T-helper 1 cell treated with Interleukin-12 subunit alpha and Interleukin-12 subunit beta and Interleukin-4 antibody, amounts not matched to agents 30 μg/mL and 1 μg/mL, for 36 hours (primary cell): ENCODE measurements at regions not wholly inside any gene's neighbourhood (a gene's known extent, or its start where the extent isn't known, plus 50 kb on each side); places are given as distances from the start of the nearest gene placed in this dataset.
"Not testable (repeated sequence)": the region's sequence is repeated elsewhere in the genome, so short reads cannot be mapped to it uniquely, and the experiment has no call there.

ENCODE experiments used
- H3K27ac Mint-ChIP-seq: one replicate; pipeline ENCODE4 v1.8.0; 2021; ENCODE audit warnings: mild to moderate bottlenecking, mixed read lengths
- H3K27me3 Mint-ChIP-seq: one replicate; pipeline ENCODE4 v1.8.0; 2021; ENCODE audit warnings: low read depth, mixed read lengths
- H3K36me3 Mint-ChIP-seq: one replicate; pipeline ENCODE4 v1.8.0; 2021; ENCODE audit warnings: low read depth, mixed read lengths
- H3K4me1 Mint-ChIP-seq: one replicate; pipeline ENCODE4 v1.8.0; 2021; ENCODE audit warnings: low read depth, mixed read lengths
- H3K4me3 Mint-ChIP-seq: one replicate; pipeline ENCODE4 v1.8.0; 2021; ENCODE audit warnings: mild to moderate bottlenecking, moderate library complexity, mixed read lengths
- H3K9me3 Mint-ChIP-seq: one replicate; pipeline ENCODE4 v1.8.0; 2021; ENCODE audit warnings: mixed read lengths

GRCh38 chr7:94300176-94300835, 94.4 kb upstream of the COL1A2 start:
- no peak overlapping the region for H3K4me3 Mint-ChIP-seq
- no peaks in the 10 kb centered on the region for H3K27me3 Mint-ChIP-seq
- no peak overlapping the region for H3K27ac Mint-ChIP-seq
- H3K36me3 Mint-ChIP-seq = no peaks in the 10 kb centered on the region
- no peaks in the 10 kb centered on the region for H3K9me3 Mint-ChIP-seq
- no peaks in the 10 kb centered on the region for H3K4me1 Mint-ChIP-seq

GRCh38 chr7:94301024-94301586, 93.6 kb upstream of the COL1A2 start:
- H3K27me3 Mint-ChIP-seq = no peaks in the 10 kb centered on the region
- H3K9me3 Mint-ChIP-seq = no peaks in the 10 kb centered on the region
- no peak overlapping the region for H3K27ac Mint-ChIP-seq
- no peaks in the 10 kb centered on the region for H3K36me3 Mint-ChIP-seq
- H3K4me3 Mint-ChIP-seq = no peak overlapping the region
- no peaks in the 10 kb centered on the region for H3K4me1 Mint-ChIP-seq

DNA sequence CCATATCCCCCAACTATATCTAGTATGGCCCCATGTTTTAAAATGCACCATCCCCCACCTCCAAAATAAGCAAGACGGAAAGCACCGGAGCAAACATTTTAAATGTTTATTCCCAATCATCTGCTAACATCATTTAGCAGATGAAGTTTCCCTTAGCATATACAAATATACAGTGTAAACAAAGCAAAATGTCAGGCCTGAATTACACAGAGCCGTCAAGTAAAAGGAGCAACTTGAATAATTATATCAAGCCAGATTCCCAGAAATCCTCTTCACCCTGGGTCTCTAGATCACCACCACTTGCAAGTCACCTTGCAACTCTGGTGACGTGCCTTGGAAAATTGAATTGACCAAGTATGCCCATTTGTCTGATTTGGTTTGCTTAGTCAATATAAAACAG, 91.6 kb upstream of the COL1A2 start:
- no peaks in the 10 kb centered on the region for H3K9me3 Mint-ChIP-seq
- no peak overlapping the region for H3K27ac Mint-ChIP-seq
- H3K4me3 Mint-ChIP-seq = no peak overlapping the region
- no peaks in the 10 kb centered on the region for H3K27me3 Mint-ChIP-seq
- no peaks in the 10 kb centered on the region for H3K4me1 Mint-ChIP-seq
- H3K36me3 Mint-ChIP-seq = no peaks in the 10 kb centered on the region

DNA sequence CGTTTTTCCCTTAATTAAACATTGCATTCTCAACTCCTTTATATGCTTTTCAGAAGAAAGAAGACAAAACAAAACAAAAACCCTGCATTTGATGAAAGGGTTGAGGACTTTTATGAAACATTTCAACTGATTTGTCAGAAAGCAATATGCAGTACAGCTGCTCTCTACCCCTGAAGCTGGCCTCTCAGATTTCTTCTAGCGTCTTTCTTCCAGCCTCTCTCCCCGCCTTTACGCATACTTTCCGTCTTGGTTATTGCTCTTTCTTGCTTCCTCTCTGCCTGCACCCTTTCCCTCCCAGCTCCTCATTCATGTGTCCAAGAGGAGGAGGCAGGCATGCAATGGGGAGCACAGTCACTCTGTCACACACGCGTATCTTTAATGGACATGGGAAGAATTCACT, 91.0 kb upstream of the COL1A2 start:
- Mint-ChIP-seq H3K4me3 (no peak overlapping the region), H3K27me3 (no peaks in the 10 kb centered on the region), H3K4me1 (no peaks in the 10 kb centered on the region), H3K27ac (no peak overlapping the region), H3K9me3 (no peaks in the 10 kb centered on the region), H3K36me3 (no peaks in the 10 kb centered on the region)

DNA sequence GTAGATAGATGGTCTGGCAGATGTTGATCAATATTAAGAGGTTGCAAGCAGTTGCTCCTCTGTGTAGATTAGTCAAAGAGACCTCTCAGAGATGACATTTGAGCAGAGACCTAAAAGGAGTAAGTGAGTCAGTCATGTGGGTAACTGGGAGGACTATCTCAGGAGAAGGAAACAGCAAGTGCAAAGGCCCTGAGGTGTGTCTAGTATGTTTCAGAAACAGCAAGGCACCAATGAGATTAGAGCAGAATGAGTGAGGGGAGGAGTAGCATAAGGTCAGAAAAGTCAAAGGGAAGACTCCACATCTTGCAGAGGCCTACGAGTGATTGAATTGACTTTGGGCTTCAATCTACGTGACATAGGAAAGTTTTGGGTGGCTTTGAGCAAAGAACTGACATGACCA, 89.8 kb upstream of the COL1A2 start:
- no peaks in the 10 kb centered on the region for H3K27me3 Mint-ChIP-seq
- H3K36me3 Mint-ChIP-seq = no peaks in the 10 kb centered on the region
- H3K4me1 Mint-ChIP-seq = no peaks in the 10 kb centered on the region
- no peaks in the 10 kb centered on the region for H3K9me3 Mint-ChIP-seq
- H3K4me3 Mint-ChIP-seq = no peak overlapping the region
- H3K27ac Mint-ChIP-seq = no peak overlapping the region

DNA sequence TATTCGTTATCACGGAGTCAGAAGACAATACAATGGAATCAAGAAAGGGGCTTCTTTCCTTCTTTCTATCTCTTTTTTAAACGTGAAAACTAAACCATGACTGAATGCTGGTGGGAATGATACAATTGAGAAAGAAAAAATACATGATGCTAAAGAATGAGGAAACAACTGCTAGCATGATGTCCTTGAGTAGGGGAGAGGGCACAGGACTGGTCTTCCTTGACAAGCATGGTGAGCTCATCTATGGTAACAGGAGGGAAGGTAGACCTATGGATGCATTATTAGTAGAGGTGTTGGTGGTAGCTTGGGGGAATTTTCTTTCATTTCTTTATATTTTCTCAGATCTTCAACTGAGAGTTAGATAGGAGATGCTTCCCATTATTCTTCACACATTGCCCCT, 88.9 kb upstream of the COL1A2 start:
- Mint-ChIP-seq H3K36me3 (no peaks in the 10 kb centered on the region), H3K9me3 (no peaks in the 10 kb centered on the region), H3K27ac (no peak overlapping the region), H3K4me1 (no peaks in the 10 kb centered on the region), H3K4me3 (no peak overlapping the region), H3K27me3 (no peaks in the 10 kb centered on the region)

DNA sequence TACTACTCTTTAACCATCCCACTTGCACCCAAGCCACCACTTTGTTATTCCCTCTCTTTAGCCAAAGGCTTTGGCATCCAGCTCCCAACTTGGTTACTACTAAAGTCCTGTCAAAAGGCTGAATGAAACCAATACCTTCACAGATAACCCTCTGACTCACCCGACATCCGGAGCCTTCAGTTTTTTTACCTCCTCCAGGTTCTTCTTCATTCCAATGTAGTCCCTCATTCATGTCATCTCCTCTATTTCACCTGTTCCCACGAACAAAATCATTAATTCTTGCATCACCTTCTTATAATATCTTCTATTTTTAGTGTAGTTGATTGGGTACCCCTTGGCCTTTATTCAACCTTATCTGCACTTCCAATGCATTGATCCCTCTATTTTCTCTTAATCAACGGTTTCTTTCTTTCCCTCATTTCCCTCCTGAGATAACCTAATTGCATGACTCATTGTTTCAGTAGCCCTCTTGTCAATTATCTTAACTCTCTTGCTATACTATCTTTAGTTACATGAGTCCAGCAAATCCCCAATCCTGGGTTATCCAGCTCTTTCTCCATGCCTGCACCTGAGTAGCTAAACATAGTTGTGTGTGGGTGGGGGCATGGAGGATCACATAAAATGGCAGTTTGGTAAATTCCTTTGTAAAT, 87.2 kb upstream of the COL1A2 start:
- no peaks in the 10 kb centered on the region for H3K36me3 Mint-ChIP-seq
- H3K9me3 Mint-ChIP-seq = no peaks in the 10 kb centered on the region
- H3K27ac Mint-ChIP-seq = no peak overlapping the region
- no peak overlapping the region for H3K4me3 Mint-ChIP-seq
- H3K4me1 Mint-ChIP-seq = no peaks in the 10 kb centered on the region
- no peaks in the 10 kb centered on the region for H3K27me3 Mint-ChIP-seq

DNA sequence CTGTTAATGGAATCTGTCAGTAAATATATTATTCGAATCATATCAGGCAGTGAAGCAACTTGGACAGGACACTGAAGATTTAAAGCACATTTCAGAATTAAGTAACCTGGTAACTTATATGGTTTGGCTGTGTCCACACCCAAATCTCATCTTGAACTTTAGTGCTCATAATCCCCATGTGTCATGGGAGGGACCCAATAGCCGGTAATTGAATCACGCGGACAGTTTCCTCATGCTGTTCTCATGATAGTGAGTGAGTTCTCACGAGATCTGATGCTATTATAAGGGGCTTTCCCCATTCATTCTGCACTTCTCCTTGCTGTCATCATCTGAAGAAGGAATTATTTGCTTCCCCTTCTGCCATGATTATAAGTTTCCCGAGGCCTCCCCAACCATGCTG, 83.2 kb upstream of the COL1A2 start:
- H3K4me1 Mint-ChIP-seq = no peaks in the 10 kb centered on the region
- no peaks in the 10 kb centered on the region for H3K36me3 Mint-ChIP-seq
- no peak overlapping the region for H3K27ac Mint-ChIP-seq
- no peak overlapping the region for H3K4me3 Mint-ChIP-seq
- H3K9me3 Mint-ChIP-seq = no peaks in the 10 kb centered on the region
- H3K27me3 Mint-ChIP-seq = no peaks in the 10 kb centered on the region

DNA sequence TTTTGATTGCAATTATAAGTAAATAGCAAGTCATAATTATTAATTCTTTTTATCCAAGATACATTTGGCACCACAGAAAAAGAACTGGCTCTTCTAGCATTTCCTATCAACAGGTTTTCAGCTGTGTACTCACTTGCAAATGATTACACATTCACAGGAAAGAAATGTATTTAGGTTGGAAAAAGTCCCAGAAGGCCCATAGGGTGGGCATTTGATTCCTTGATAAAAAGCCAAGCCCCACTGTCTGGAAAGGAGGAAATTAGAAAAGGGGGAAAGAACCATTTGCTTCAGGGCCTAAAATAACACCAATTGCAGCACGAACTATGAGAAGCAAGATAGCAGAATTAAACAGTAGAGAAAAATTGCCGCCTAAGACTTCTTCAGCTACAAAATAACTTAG, 80.8 kb upstream of the COL1A2 start:
- Mint-ChIP-seq H3K9me3 (no peaks in the 10 kb centered on the region), H3K36me3 (no peaks in the 10 kb centered on the region), H3K27ac (no peak overlapping the region), H3K27me3 (no peaks in the 10 kb centered on the region), H3K4me1 (no peaks in the 10 kb centered on the region), H3K4me3 (no peak overlapping the region)

- Mint-ChIP-seq H3K27me3 (no peaks in the 10 kb centered on the region), H3K4me1 (no peaks in the 10 kb centered on the region), H3K4me3 (no peak overlapping the region), H3K9me3 (no peaks in the 10 kb centered on the region), H3K36me3 (no peaks in the 10 kb centered on the region), H3K27ac (no peak overlapping the region)
These were observed 80.0 kb upstream of the COL1A2 start for GRCh38 chr7:94314413-94315410.

DNA sequence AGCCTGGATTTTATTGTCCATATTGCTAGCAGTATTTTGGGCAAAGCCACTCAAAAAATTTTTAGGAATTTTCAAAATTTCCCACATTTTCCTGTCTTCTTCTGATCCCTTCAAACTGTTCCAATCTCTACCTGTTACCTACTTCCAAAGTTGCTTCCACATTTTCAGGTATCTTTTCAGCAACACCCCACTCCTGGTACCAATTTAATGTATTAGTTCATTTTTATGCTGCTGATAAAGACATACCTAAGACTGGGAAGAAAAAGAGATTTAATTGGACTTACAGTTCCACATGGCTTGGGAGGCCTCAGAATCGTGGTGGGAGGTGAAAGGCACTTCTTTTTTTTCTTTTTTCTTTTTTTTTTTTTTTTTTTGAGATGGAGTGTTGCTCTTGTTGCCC, 73.6 kb upstream of the COL1A2 start:
- H3K27me3 Mint-ChIP-seq, H3K27ac Mint-ChIP-seq, H3K4me3 Mint-ChIP-seq, H3K36me3 Mint-ChIP-seq, H3K4me1 Mint-ChIP-seq: not testable (repeated sequence)
- peaks cover 19% of the 10 kb centered on the region for H3K9me3 Mint-ChIP-seq

DNA sequence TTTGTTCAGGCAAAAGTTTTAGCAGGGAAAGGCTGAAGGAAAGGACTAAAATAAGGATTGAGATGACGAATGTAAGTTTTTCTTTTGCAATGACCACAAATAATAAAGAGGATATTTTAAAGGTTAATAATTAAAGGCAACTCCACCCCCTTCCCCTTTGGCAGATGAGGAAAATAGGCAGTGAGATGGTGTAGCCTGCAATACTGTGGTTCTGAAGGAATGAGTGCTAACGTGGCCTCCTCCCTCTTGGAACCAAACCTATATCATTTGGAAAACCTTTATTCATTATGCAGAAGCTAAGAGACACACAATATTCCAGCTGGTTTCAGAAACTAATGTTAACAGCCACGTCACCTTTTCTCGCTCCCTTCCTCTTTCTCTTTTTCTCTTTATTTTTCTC, 70.9 kb upstream of the COL1A2 start:
- Mint-ChIP-seq H3K27me3 (no peaks in the 10 kb centered on the region), H3K4me1 (no peaks in the 10 kb centered on the region), H3K36me3 (no peaks in the 10 kb centered on the region), H3K9me3 (peaks cover 27% of the 10 kb centered on the region), H3K4me3 (no peak overlapping the region), H3K27ac (no peak overlapping the region)

DNA sequence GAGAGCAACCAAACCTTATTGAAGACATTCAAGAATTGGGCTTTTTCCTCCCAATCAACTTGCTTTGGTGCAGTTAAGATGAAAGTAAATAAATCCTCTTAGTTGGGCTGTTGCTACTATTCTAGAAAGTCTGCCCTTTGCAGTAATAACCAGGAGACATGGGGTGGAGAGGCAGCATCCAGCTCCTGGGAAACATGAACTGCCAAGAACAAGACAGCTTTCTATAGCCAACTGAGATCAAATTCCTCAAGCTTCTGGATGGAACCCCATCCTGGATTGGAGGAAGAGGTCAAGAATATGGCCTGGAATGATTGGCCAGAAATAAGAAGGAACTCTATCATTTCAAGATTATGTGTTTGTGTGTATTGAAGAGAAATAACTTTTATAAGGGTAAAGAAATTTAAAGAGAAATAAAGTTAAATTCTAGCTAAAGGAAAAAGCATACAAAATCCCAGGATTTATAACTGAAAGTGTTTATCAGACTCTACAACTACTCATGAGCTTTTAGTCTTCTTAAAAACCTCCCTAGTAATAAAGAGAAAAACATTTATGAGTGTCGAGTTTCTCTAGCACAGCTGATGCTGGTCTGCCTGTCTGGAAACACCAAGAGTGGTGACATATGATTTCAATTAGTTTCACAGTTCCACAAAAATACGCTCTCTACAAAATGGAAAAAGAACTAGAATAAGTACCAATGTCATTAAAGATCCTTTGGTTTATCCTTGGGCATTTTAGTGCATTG, 70.1 kb upstream of the COL1A2 start:
- Mint-ChIP-seq H3K36me3 (no peaks in the 10 kb centered on the region), H3K27me3 (no peaks in the 10 kb centered on the region), H3K4me1 (no peaks in the 10 kb centered on the region), H3K27ac (no peak overlapping the region), H3K9me3 (peaks cover 27% of the 10 kb centered on the region), H3K4me3 (no peak overlapping the region)

DNA sequence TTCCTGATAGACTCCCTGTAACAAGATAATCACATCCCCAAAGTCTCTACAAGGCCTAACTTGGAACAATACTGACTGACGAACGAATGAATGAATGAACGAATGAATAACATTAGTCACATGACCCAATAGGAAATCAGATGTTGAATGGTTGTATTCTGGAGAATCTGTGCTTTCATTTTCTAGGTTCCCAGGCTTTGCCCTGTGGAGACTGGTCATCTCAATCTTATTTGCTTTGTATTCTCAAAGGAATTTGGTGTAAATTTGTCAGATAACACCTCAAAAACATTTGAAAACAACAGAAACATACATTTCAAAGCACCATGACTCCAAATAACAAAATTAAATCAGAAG, 69.6 kb upstream of the COL1A2 start:
- H3K36me3 Mint-ChIP-seq = no peaks in the 10 kb centered on the region
- H3K4me1 Mint-ChIP-seq = no peaks in the 10 kb centered on the region
- H3K27ac Mint-ChIP-seq = no peak overlapping the region
- H3K27me3 Mint-ChIP-seq = no peaks in the 10 kb centered on the region
- peaks cover 27% of the 10 kb centered on the region for H3K9me3 Mint-ChIP-seq
- no peak overlapping the region for H3K4me3 Mint-ChIP-seq
